ENCODE measurements at regions not wholly inside any gene's neighbourhood (a gene's known extent, or its start where the extent isn't known, plus 50 kb on each side); places are given as distances from the start of the nearest gene placed in this dataset.

GRCh38 chr3:111470032-111470431 lies 72.0 kb upstream of the CD96 start:
- TF ChIP-seq EZH2 (IDR thresholded peaks at IDR 0.05; ENCODE audit: low read length, missing control alignments) = no peak
- TF ChIP-seq CTCF (conservative IDR thresholded peaks at IDR 0.05 in 1 of 2, IDR thresholded peaks at IDR 0.05 in 1 of 2; ENCODE audit: low read depth in 1 of 2, low read length in 2 of 2) = no peak

All from fibroblast of lung (primary cell).